ENCODE measurements at regions not wholly inside any gene's neighbourhood (a gene's known extent, or its start where the extent isn't known, plus 50 kb on each side); places are given as distances from the start of the nearest gene placed in this dataset.

- 6% methylated on average over 7 of the region's 7 CpGs for WGBS (ENCODE audit: low lambda C conversion rate)
- ChIA-PET POLR2A (no interaction called here), CTCF (ENCODE audit: low intra/inter-chr PET ratio, low total read pairs) (no interaction called here)
- Histone ChIP-seq H3K4me2 (ENCODE audit: low read depth, low read length) (no peak overlapping the region), H3K27ac (ENCODE audit: extremely low read length, insufficient read depth, low read length) (no peak overlapping the region), H3K9me3 (ENCODE audit: low read length) (peaks cover 12% of the 10 kb centered on the region; the same call in 1 of the 2 replicates), H3K4me3 (replicated peaks in 1 of 3; ENCODE audit: insufficient read depth in 1 of 3, low read depth in 2 of 3, low read length in 3 of 3) (no peak overlapping the region), H3K27me3 (ENCODE audit: control insufficient read depth in 1 of 2, insufficient read depth in 2 of 2, low read length in 2 of 2) (no peaks in the 10 kb centered on the region; a peak in 1 of 5 replicates), H3K79me2 (ENCODE audit: insufficient read depth, low read length) (no peaks in the 10 kb centered on the region), H3K4me1 (ENCODE audit: insufficient read depth, low read length) (no peaks in the 10 kb centered on the region), H2AFZ (ENCODE audit: low read length) (no peak overlapping the region), H4K20me1 (ENCODE audit: insufficient read depth, low read length) (no peaks in the 10 kb centered on the region), H3K36me3 (replicated peaks in 1 of 2; ENCODE audit: control insufficient read depth in 1 of 2, insufficient read depth in 2 of 2, low read length in 2 of 2) (no peaks in the 10 kb centered on the region), H3K9ac (ENCODE audit: insufficient read depth, low read depth, low read length) (no peak overlapping the region)
- ATAC-seq: no peak; the same call in 2 of the 3 replicates
- intact Hi-C loops (cut with micrococcal nuclease; ENCODE audit: unreplicated experiment): no loop called here
- in situ Hi-C loops (cut with HindIII; ENCODE audit: extremely low pct_ligation_motif_present, low pct_unique_long_range_greater_than_20kb): no loop called here
- no peak for FAIRE-seq
- BruUV-seq (replicated peaks): no TSS peak
- TF ChIP-seq, protein P1, sequence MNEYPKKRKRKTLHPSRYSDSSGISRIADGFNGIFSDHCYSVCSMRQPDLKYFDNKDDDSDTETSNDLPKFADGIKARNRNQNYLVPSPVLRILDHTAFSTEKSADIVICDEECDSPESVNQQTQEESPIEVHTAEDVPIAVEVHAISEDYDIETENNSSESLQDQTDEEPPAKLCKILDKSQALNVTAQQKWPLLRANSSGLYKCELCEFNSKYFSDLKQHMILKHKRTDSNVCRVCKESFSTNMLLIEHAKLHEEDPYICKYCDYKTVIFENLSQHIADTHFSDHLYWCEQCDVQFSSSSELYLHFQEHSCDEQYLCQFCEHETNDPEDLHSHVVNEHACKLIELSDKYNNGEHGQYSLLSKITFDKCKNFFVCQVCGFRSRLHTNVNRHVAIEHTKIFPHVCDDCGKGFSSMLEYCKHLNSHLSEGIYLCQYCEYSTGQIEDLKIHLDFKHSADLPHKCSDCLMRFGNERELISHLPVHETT (CRISPR knock-in tag; conservative IDR thresholded peaks at IDR 0.05): no peak
- TF ChIP-seq ZNF7 (CRISPR knock-in tag; IDR thresholded peaks at IDR 0.05) (peak; percentile 52; the same call in 1 of the 2 replicates), ZNF530 (CRISPR knock-in tag; IDR thresholded peaks at IDR 0.05; ENCODE audit: low read depth) (no peak), GABPA (IDR thresholded peaks at IDR 0.05; ENCODE audit: low read depth, low read length) (no peak), GABPA (CRISPR knock-in tag; IDR thresholded peaks at IDR 0.05; ENCODE audit: low read depth) (peak; percentile 52; the same call in 1 of the 2 replicates)
- DNase-seq (ENCODE audit: low spot score): no peak
Measured at GRCh38 chr1:14334336-14335176, 263.9 kb upstream of the KAZN start.

GRCh38 chr1:14338509-14338908 lies 260.0 kb upstream of the KAZN start:
- 0% methylated on average over 3 of the region's 3 CpGs for WGBS (ENCODE audit: low lambda C conversion rate)
- H4K20me1 ChIP-seq (ENCODE audit: insufficient read depth, low read length): no peaks in the 10 kb centered on the region
- TF ChIP-seq NFE2L1 (CRISPR knock-in tag; IDR thresholded peaks at IDR 0.05; ENCODE audit: borderline replicate concordance) (no peak), ZNF224 (CRISPR knock-in tag; IDR thresholded peaks at IDR 0.05) (no peak), HNRNPL (IDR thresholded peaks at IDR 0.05; ENCODE audit: low read depth, low read length) (no peak), MAZ (IDR thresholded peaks at IDR 0.05; ENCODE audit: borderline replicate concordance, low read depth, low read length) (no peak), MAZ (CRISPR knock-in tag; IDR thresholded peaks at IDR 0.05; ENCODE audit: low read depth) (no peak), ZNF772 (CRISPR knock-in tag; IDR thresholded peaks at IDR 0.05) (no peak), MAFG (CRISPR knock-in tag; IDR thresholded peaks at IDR 0.05) (no peak), ZNF768 (CRISPR knock-in tag; IDR thresholded peaks at IDR 0.05) (no peak), FOXJ3 (CRISPR knock-in tag; IDR thresholded peaks at IDR 0.05; ENCODE audit: borderline replicate concordance) (no peak), SRY (CRISPR knock-in tag; IDR thresholded peaks at IDR 0.05) (no peak)
- TF ChIP-seq, protein P2, sequence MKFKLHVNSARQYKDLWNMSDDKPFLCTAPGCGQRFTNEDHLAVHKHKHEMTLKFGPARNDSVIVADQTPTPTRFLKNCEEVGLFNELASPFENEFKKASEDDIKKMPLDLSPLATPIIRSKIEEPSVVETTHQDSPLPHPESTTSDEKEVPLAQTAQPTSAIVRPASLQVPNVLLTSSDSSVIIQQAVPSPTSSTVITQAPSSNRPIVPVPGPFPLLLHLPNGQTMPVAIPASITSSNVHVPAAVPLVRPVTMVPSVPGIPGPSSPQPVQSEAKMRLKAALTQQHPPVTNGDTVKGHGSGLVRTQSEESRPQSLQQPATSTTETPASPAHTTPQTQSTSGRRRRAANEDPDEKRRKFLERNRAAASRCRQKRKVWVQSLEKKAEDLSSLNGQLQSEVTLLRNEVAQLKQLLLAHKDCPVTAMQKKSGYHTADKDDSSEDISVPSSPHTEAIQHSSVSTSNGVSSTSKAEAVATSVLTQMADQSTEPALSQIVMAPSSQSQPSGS (CRISPR knock-in tag; IDR thresholded peaks at IDR 0.05): no peak

More at GRCh38 chr1:14338509-14338908, 260.0 kb upstream of the KAZN start:
- intact Hi-C loops (cut with micrococcal nuclease; ENCODE audit: unreplicated experiment): no loop called here
- Histone ChIP-seq H3K4me2 (ENCODE audit: low read depth, low read length) (no peak overlapping the region), H3K79me2 (ENCODE audit: insufficient read depth, low read length) (no peaks in the 10 kb centered on the region), H3K36me3 (replicated peaks in 1 of 2; ENCODE audit: control insufficient read depth in 1 of 2, insufficient read depth in 2 of 2, low read length in 2 of 2) (no peaks in the 10 kb centered on the region), H3K4me1 (ENCODE audit: insufficient read depth, low read length) (no peaks in the 10 kb centered on the region), H3K9me3 (ENCODE audit: low read length) (peaks cover 7% of the 10 kb centered on the region; the same call in 1 of the 2 replicates), H3K9ac (ENCODE audit: insufficient read depth, low read depth, low read length) (no peak overlapping the region), H3K27me3 (ENCODE audit: control insufficient read depth in 1 of 2, insufficient read depth in 2 of 2, low read length in 2 of 2) (no peaks in the 10 kb centered on the region; a peak in 1 of 5 replicates), H2AFZ (ENCODE audit: low read length) (no peak overlapping the region), H3K27ac (ENCODE audit: extremely low read length, insufficient read depth, low read length) (no peak overlapping the region), H3K4me3 (replicated peaks in 1 of 3; ENCODE audit: insufficient read depth in 1 of 3, low read depth in 2 of 3, low read length in 3 of 3) (no peak overlapping the region)
- FAIRE-seq: no peak
- BruUV-seq (replicated peaks): no TSS peak
- ATAC-seq: no peak
- DNase-seq (ENCODE audit: low spot score): no peak
- POLR2A ChIA-PET: no interaction called here
- in situ Hi-C loops (cut with HindIII; ENCODE audit: extremely low pct_ligation_motif_present, low pct_unique_long_range_greater_than_20kb): no loop called here
- CTCF ChIA-PET (ENCODE audit: low intra/inter-chr PET ratio, low total read pairs): no interaction called here
